ENCODE measurements at regions not wholly inside any gene's neighbourhood (a gene's known extent, or its start where the extent isn't known, plus 50 kb on each side); places are given as distances from the start of the nearest gene placed in this dataset.

DNA sequence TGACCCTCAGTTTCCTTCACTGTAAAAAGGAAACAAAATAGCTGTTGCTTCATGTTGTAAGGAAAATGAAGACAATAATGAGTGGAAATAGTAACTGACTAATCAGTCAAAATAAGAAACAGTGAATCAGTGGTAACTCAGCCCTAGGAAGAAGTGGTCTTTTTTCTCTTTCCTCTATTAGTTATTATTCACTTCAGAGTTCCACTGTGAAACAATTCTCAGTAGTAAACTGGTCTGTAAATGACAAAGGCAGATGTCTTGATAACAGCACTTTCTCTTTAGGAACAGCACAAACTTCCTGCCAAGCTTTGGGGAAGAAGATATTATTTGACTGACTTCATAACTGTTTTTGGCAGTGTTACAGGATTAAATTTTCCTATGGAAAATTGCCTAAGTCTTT lies 600.5 kb upstream of the KLHL1 start:
- TF ChIP-seq, protein P1, sequence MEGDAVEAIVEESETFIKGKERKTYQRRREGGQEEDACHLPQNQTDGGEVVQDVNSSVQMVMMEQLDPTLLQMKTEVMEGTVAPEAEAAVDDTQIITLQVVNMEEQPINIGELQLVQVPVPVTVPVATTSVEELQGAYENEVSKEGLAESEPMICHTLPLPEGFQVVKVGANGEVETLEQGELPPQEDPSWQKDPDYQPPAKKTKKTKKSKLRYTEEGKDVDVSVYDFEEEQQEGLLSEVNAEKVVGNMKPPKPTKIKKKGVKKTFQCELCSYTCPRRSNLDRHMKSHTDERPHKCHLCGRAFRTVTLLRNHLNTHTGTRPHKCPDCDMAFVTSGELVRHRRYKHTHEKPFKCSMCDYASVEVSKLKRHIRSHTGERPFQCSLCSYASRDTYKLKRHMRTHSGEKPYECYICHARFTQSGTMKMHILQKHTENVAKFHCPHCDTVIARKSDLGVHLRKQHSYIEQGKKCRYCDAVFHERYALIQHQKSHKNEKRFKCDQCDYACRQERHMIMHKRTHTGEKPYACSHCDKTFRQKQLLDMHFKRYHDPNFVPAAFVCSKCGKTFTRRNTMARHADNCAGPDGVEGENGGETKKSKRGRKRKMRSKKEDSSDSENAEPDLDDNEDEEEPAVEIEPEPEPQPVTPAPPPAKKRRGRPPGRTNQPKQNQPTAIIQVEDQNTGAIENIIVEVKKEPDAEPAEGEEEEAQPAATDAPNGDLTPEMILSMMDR (IDR thresholded peaks at IDR 0.05; ENCODE audit: extremely low read depth in 1 of 2, insufficient read depth in 1 of 2, low read depth in 1 of 2, low read length in 2 of 2), result no peak
- TF ChIP-seq, protein P2, sequence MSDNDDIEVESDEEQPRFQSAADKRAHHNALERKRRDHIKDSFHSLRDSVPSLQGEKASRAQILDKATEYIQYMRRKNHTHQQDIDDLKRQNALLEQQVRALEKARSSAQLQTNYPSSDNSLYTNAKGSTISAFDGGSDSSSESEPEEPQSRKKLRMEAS (IDR thresholded peaks at IDR 0.05; ENCODE audit: insufficient read depth, insufficient read length), result no peak
